ENCODE measurements at regions not wholly inside any gene's neighbourhood (a gene's known extent, or its start where the extent isn't known, plus 50 kb on each side); places are given as distances from the start of the nearest gene placed in this dataset.

DNA sequence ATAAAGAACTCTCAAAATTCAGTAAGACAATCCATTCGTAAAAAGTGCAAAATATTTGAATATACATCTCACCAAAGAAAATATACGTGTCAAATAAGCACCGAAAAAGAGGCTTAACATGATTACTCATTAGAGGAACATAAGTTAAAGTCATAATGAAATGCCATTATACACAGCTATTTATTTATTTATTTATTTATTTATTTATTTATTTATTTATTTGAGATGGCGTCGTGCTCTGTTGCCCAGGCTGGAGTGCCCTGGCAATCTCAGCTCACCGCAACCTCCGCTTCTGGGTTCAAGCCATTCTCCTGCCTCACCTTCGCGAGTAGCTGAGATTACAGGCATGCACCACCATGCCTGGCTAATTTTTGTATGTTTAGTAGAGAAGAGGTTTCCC is 203.6 kb upstream of the UBASH3B start:
- DNase-seq (ENCODE audit: low spot score), result no peak

DNA sequence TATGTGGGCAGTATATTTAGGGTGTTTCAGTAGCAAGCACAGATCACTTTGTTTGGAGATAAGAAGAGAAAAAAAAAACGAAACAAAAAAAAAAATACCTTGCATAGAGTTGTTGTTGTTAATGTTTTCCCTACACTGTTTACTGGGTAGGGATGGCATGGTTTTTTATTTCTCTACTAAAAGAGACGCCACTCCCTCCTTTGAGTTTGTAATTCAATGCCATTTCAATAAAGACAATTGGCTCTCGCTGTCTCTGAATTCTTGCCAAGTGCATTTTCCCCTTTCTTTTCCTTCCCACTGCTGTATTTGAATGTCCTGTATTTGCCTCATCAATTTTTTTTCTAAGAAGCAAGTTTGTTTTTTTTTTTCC is 213.9 kb upstream of the UBASH3B start:
- no peak for DNase-seq (ENCODE audit: low spot score)

- DNase-seq (ENCODE audit: low spot score), result no peak
Measured at GRCh38 chr11:122440811-122441665, 214.5 kb upstream of the UBASH3B start.

GRCh38 chr11:122439866-122440810 is 215.4 kb upstream of the UBASH3B start:
- DNase-seq (ENCODE audit: low spot score), result no peak

DNA sequence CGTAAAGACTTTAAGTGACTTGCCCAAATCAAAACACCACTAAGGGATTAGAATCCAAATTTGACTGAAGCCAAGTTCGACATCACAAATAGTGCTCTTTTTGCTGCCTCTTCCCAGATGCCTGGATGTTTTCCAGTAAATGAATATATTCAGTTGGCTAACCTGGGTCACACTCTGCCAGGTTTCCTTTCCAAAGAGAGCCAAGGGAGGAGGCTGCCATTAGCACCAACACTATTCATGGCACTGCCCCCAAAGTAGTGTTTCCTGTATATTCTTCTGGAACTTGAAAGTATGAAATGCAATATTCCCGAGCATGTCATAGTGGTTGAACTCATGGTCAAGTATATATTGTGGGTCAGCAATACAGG is 219.3 kb upstream of the UBASH3B start:
- no peak for DNase-seq (ENCODE audit: low spot score)

- DNase-seq (ENCODE audit: low spot score), result no peak
Measured at GRCh38 chr11:122435540-122436187, 219.9 kb upstream of the UBASH3B start.

DNA sequence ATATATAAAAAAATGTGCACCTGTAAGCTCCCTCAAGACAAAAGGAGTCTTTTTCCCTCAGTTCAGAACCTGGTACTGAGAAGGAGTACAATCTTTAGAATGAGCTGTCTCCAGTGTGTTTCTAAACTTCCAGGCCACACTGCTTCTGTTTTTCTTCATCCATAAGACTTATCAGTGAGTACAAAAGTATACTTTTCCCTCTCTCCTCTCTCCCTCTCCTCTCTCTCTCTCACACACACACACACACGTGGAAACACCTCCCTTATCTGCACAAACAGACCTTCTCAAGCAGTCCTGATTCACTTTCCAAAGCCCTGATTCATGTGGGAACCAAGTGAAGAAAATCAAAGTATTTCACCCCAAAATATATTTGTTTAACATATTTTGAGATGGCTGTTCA is 220.7 kb upstream of the UBASH3B start:
- no peak for DNase-seq (ENCODE audit: low spot score)

GRCh38 chr11:122430490-122430889 is 225.0 kb upstream of the UBASH3B start:
- no peak for DNase-seq (ENCODE audit: low spot score)

- no peak for DNase-seq (ENCODE audit: low spot score)
Measured at GRCh38 chr11:122426073-122426472, 229.4 kb upstream of the UBASH3B start.

DNA sequence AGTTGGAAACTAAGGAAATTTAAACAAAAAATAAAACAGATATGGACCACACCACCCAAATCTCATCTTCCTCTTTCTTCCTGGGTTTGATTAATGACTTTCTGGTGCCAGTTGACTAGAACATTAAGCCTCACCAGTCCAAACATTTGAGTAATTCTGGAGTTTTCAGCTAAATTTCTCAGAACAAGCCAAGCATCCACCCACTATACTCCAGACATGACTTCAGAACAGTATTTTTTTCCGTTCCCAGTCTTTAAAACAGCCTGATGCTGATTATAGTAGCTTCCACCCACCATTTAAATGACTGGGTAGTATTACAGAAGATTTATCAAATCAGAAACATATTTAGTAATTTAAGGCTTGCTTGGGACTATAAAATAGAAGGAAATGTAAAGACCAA is 230.9 kb upstream of the UBASH3B start:
- no peak for DNase-seq (ENCODE audit: low spot score)

DNA sequence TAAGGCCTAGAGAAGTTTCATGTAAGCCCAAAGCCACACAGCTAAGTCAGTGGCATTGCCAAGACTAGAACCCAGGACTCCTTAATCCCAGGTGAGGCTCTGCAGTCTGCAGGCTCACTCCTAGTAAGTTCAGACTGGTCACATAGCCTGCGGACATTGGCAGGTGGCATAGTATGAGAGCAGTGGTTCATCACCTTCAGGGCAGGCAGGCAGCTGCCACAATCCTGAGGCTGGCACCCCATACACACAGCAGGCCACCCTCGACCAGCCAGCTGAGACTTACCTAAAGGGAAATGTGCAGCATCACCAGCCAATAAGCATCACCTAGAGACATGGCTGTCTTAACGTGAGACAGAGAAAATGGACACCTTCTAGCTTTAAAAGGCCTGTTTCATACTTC is 231.6 kb upstream of the UBASH3B start:
- no peak for DNase-seq (ENCODE audit: low spot score)

- DNase-seq (ENCODE audit: low spot score), result no peak
Measured at GRCh38 chr11:122423273-122423672, 232.2 kb upstream of the UBASH3B start.

DNA sequence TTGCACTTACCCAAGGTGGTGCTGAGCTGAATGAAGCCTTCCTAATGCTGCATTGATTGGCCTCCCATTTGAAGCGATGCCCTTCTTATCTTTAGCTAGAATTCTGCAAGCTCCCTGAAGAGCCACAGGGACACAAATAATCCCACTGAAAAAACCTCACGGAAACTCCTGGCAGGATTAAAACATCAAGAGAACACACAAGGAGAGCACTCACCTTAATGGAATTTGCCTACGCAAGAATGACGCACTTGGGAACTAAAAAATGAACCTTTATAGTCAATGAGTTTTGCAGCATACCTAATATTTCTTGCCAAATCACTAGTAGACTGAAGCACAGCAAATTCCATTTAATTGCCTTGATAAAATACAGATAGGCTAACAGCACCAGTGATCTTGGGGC is 232.8 kb upstream of the UBASH3B start:
- DNase-seq (ENCODE audit: low spot score), result no peak

- no peak for DNase-seq (ENCODE audit: low spot score)
Measured at GRCh38 chr11:122421702-122422101, 233.8 kb upstream of the UBASH3B start.

GRCh38 chr11:122418032-122418431 is 237.5 kb upstream of the UBASH3B start:
- DNase-seq (ENCODE audit: low spot score), result no peak

GRCh38 chr11:122414406-122415018 is 241.0 kb upstream of the UBASH3B start:
- no peak for DNase-seq (ENCODE audit: low spot score)

GRCh38 chr11:122413677-122414076 is 241.8 kb upstream of the UBASH3B start:
- DNase-seq (ENCODE audit: low spot score), result no peak

- no peak for DNase-seq (ENCODE audit: low spot score)
Measured at GRCh38 chr11:122412581-122412980, 242.9 kb upstream of the UBASH3B start.

GRCh38 chr11:122406466-122406865 is 249.1 kb upstream of the UBASH3B start:
- DNase-seq (ENCODE audit: low spot score), result no peak

GRCh38 chr11:122405547-122406341 is 249.8 kb upstream of the UBASH3B start:
- no peak for DNase-seq (ENCODE audit: low spot score)

DNA sequence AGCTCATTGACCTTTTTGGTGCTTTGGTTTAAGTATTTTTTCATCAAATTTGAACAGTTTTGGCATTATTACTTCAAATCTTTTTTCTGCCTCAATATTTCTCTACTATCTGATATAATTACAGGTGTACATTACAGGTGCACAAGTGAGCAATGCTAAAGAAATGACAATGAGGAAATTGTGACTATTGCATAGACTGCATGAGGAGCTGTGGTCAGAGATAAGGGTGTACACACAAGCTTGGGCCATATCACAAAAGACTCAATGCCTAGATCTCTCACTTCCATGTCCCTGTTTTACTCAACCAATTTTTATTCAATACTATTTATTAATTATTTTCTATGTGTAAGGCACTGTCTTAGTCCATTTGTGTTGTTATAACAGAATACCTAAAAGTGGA is 251.0 kb upstream of the UBASH3B start:
- no peak for DNase-seq (ENCODE audit: low spot score)

Data from mesenteric fat pad (tissue), 1 donor.